ENCODE measurements at regions not wholly inside any gene's neighbourhood (a gene's known extent, or its start where the extent isn't known, plus 50 kb on each side); places are given as distances from the start of the nearest gene placed in this dataset.
"Not testable (repeated sequence)": the region's sequence is repeated elsewhere in the genome, so short reads cannot be mapped to it uniquely, and the experiment has no call there.

DNA sequence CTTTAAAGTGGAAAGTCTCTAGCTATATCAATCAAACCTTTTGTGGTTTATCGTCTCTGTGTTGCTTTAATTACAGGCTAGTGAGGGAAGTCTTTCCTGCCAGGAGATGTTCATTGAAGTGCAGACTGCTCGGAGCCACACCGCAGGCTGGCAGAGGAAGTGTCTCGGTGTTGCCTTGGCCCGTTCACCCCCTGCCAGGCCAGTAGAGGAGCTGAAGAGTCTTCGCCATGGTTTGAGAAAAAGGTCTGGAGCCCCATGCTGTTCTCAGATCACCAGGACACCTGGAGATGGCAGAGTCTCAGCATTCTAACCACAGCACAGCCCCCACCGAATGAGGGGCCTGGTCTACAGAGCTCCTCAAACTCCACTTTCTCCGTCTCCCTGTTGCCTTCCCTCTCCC is 275.9 kb upstream of the PLPP4 start:
- ATAC-seq, result no peak
- DNase-seq (ENCODE audit: low spot score), result no peak

DNA sequence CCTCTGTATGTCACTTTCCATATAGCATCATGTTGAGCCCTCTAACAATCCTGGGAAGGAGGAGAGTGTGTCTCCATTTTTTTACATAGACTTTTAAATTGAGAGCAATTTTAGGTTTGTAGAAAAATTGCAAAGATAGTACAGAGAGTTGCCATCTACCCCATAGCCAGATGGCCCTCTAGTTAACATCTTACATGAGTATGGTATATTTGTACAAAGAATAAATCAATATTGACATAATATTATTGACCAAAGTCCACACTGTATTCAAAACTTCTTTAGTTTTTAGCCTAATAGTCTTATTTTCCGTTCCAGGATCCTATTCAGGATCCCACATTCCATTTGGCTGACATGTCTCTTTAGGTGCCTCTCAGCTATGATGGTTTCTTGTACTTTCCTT is 274.6 kb upstream of the PLPP4 start:
- DNase-seq (ENCODE audit: low spot score) (no peak), ATAC-seq (no peak)
- intact Hi-C loops (cut with DNase I), result no loop called here

More for the DNA sequence above, 275.9 kb upstream of the PLPP4 start:
- intact Hi-C loops (cut with DNase I), result no loop called here

DNA sequence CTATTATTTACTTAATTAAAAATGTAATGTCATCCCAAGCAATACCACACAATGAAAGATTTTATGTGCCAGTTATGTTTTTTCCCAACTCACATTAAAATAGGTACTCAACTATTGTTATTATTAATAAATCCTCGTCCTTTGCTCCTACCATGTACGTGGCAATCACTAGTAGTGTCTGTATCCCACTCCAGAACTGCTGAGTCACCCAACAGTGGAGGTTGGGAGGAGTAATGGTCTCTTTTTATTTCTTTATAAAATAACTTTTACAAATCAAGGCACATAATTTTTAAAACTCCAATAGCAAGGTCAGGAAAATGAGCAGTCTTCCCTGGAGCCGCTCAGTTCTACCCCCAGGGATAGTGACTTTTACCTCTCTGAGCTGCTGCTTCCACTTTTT is 273.5 kb upstream of the PLPP4 start:
- no peak for DNase-seq (ENCODE audit: low spot score)
- ATAC-seq, result no peak
- intact Hi-C loops (cut with DNase I), result no loop called here

DNA sequence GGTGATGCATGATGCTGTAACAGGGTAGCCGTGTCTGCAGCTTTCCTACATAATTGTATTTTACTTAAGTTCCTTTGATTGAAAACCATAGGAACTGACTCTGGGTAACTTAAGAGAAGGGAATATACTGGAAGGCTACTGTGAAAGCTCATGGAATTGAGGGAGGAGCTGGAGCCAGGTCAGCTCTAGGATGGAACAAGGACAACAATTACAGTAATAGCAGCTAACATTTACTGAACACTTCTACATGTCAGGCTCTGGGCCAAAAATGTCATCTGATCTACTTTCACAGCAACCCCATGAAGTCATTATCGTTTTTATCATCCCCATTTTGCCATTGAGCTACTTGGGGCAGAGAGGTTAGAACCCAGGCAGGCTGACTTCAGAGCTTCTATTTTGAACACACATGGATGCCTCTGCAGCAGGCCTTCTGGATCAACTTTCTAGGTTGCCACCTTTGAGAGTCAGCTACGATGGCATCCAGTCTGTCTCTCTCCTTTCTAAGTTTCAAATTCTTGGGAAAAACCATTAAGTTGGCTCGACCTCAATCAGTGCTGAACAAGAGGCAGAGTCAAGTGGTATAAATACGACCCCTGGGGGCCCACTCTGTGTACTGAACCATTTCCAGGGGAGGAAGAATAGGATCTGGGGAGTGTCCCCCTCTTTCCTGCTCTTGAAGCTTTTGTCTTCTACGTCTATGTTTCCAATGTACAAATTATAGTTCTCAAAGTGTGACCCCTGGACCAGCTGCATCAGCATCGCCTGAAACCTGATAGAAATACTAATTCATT is 272.3 kb upstream of the PLPP4 start:
- ATAC-seq (no peak), DNase-seq (ENCODE audit: low spot score) (no peak)
- intact Hi-C loops (cut with DNase I), result no loop called here

DNA sequence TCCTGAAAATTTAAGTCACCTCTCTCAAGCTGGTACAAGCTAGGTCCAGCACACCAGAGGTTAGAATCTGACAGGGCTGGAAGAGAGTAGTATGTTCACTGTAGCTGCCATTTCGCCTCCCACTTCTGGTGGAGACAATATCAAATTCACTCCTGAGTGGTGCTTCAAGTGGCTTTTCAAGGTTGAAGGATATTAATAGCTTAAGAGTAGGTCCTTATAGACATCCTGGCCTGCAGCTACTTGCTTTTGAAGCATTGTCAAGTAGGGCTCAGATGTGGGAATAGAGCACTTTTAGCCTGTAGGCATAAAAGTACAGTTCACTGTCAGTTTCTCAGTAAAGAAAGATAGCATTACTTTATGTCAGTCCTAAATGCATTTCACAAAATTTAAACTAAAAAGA is 270.5 kb upstream of the PLPP4 start:
- DNase-seq (ENCODE audit: low spot score) (no peak), ATAC-seq (no peak)
- intact Hi-C loops (cut with DNase I), result no loop called here

DNA sequence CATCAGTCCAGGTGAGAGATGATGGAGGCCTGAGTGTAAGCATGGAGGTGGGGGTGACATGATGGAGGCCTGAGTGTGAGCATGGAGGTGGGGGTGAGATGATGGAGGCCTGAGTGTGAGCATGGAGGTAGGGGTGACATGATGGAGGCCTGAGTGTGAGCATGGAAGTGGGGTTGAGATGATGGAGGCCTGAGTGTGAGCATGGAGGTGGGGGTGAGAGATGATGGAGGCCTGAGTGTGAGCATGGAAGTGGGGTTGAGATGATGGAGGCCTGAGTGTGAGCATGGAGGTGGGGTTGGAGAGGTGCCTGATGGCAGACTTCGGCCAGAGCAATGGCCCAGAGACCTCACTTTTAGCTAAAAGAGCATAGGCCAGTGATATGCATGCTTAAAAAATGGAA is 269.9 kb upstream of the PLPP4 start:
- intact Hi-C loops (cut with DNase I); ATAC-seq; DNase-seq (ENCODE audit: low spot score): not testable (repeated sequence)

DNA sequence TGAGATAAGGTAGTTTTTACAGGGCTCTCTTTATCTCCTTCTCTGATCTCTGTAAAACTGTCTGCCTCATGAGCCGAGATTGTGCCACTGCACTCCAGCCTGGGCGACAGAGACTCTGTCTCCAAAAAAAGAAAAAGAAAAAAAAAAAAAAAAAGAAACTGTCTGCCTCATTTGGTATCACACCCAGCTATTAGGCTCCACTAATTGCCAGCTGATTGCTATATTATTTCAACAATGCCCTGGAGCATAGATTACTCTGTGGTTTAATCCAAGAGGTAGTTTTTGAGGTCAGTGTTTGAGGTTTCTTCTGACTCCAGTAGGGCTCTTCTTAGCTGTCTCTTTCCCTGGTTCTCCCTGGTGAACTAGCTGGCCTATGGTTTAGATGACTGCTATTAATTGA is 268.1 kb upstream of the PLPP4 start:
- ATAC-seq (no peak), DNase-seq (ENCODE audit: low spot score) (no peak)
- intact Hi-C loops (cut with DNase I), result no loop called here

DNA sequence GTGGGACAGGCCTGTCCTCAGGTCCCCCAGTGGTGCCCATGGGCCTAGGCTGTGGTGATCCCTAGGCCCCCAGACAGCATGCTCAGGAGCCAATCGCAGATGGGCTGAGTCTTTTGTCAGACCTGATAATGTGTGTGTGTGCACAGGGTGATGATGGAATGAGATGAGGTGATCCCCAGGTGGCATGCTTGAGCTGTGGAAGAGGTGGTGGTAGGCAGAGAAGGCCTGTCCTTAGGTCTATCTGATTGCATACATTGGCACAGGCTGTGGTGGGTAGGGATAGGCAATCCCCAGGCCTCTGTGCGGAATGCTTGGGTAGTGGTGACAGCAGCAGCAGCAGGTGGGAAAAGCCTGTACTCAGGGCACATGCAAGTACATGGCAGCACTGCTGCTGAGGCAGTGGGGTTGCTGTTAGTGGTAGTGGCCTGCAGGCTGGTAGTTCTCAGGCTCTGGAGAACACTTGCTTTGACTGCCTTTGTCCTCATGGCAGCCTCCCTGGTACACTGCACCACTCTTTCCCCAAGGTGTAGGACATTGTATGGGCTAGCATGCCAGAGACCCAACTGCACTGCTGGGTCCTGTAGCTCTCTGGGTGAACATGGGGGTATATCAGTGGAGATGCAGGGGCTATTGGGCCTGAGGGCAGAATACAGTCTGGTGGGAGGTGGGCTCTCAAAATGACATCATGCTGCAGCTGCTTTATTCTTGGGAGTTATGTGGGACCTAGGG is 260.9 kb upstream of the PLPP4 start:
- DNase-seq (ENCODE audit: low spot score) (no peak), ATAC-seq (no peak)
- intact Hi-C loops (cut with DNase I), result no loop called here

DNA sequence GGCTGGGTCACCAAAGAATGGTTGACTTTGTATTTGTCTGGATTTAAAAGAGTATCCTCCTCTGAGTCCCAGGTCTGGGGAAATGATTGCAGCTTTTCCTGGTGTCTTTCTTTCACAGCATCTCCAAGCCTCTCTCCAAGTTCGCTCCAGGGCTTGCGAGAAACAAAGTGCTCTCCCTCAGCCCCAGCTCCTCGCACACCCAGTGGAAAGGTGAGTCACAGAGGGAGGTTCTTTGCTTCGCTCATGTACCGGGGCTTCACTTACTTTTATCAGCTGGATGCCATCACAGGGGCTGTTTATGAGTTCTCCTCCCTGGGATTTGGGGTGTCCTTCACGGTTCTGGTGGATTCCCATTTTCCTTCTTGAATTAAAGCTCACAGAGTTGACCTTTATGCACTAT is 252.2 kb upstream of the PLPP4 start:
- ATAC-seq (no peak), DNase-seq (ENCODE audit: low spot score) (no peak)
- intact Hi-C loops (cut with DNase I), result no loop called here

DNA sequence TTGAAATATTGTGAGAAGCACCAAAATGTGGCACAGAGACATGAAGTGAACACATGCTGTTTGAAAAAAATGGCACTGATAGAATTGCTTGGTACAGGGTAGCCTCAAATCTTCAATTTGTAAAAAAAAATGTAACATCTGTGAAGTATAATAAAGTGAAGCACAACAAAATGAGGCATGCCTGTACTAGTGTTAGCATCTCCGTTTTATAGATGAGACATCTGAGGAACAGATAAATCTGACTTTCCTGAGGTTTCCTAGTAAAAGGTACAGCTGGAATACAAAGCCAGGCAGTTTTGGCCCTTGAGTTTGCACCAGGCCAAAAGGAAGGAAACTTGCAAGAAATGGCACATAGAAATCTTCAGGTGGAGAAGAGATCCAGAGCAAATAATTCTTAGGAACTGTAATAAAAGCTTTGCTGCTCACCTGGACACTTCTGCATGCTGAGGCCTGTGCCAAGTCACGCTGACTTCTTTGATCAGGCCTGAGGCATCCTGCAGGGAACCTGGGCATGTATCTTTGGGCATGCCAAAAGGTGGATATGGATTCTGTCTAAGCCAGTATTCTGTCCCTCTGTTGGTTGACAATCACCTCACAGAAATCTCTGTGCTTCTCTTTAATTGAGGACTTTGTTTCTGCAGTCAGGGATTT is 251.5 kb upstream of the PLPP4 start:
- ATAC-seq, result no peak
- intact Hi-C loops (cut with DNase I), result no loop called here

DNA sequence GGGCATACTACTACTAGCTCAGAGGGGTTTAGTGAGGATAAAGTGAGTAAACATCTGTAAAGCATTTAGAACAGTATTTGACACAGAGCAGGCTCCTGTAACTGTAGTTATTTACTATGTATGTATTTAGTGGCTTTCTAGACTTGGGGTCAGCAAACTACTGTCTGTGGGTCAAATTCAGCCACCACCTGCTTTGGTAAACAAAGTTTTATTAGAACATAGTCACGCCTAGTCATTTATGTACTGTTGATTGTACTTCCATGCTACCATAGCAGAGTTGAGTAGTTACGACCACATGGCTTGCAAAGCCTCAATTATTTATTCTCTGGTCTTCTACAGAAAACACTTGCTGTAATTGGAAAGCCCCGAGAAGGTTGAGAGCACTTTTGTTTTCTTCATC is 248.5 kb upstream of the PLPP4 start:
- ATAC-seq (no peak), DNase-seq (ENCODE audit: low spot score) (no peak)
- intact Hi-C loops (cut with DNase I), result no loop called here

More for the DNA sequence above, 251.5 kb upstream of the PLPP4 start:
- DNase-seq (ENCODE audit: low spot score), result no peak

DNA sequence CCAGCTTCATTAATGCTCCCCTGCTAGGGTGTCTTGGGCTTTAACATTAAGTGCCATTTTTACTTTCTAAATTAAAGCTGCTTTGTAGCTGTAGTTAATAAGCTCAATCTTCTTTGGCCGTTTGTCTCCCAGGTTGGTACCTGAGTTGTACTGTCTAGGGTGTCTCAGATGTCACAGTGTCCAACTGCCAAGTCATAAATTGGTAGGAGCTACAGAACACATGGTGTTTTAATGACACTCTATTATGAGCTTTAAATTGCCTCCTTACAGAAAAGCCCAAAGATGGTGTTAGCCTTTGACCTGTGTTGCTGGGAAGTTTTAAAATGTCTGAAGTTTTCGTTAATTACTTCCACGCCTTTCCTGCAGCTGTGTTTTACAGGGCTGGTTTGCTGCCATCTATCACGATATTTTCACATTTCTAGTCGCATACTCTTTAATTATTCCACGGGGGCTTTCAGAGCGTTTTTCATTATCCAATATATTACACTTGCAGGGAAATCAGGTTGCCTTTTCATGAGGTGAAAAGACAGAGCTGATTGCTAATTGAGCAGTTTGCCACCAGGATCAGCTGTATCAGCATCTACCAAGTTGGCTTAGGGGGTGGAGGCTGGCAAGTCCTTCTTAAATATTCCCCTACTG is 247.8 kb upstream of the PLPP4 start:
- intact Hi-C loops (cut with DNase I), result no loop called here
- DNase-seq (ENCODE audit: low spot score) (no peak), ATAC-seq (no peak)

DNA sequence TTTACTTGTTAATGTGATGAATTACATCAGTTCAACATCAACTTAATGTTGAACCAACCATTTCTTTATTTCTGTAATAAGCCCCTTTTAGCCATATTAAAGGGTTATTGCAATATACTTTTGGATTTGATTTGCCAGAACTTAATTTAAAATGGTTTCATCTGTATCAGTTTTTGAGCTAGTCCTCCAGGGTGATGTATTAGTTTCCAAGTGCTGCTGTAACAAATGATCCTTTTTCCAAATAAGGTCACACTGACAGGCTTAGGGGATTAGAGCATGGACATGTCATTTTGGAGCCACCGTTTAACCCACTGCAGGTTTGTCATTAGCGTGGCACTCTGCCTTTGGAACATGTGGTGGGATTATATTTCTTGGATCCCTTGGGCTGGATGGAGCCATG is 244.8 kb upstream of the PLPP4 start:
- ATAC-seq, result no peak
- DNase-seq (ENCODE audit: low spot score), result no peak
- intact Hi-C loops (cut with DNase I), result no loop called here

DNA sequence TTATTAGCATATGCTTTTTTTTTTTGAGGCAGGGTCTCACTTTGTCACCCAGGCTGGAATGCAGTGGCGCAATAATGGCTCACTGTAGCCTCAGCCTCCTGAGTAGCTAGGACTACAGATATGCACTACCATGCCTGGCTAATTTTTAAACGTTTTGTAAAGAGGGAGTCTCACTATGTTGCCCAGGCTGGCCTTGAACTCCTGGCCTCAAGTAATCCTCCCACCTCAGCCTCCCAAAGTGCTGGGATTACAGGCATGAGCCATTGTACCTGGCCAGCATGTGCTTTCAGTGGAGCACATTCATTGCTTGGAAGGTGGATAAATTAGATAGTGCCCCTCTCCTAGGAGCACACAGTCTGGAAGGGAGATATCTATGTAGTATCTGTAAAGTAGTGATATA is 243.7 kb upstream of the PLPP4 start:
- DNase-seq (ENCODE audit: low spot score); ATAC-seq; intact Hi-C loops (cut with DNase I): not testable (repeated sequence)

DNA sequence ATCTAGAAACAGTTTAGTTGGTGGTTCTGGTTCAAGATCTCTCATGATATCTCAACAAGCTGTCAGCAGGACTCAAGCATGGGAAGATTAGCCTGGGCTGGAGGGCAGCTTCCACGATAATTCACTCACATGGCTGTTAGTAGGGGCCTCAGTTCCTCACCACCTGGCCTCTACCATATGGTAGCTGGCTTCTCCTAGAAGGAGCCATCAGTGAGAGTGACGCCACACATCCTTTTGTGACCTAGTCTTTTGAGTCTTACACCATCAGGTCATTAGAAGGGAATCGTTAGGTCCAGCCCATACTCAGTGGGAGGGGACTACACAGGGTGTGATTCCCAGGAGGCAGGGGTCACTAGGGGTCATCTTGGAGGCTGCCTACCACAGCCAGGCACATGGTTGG is 239.3 kb upstream of the PLPP4 start:
- ATAC-seq (no peak), DNase-seq (ENCODE audit: low spot score) (no peak)
- intact Hi-C loops (cut with DNase I), result no loop called here

DNA sequence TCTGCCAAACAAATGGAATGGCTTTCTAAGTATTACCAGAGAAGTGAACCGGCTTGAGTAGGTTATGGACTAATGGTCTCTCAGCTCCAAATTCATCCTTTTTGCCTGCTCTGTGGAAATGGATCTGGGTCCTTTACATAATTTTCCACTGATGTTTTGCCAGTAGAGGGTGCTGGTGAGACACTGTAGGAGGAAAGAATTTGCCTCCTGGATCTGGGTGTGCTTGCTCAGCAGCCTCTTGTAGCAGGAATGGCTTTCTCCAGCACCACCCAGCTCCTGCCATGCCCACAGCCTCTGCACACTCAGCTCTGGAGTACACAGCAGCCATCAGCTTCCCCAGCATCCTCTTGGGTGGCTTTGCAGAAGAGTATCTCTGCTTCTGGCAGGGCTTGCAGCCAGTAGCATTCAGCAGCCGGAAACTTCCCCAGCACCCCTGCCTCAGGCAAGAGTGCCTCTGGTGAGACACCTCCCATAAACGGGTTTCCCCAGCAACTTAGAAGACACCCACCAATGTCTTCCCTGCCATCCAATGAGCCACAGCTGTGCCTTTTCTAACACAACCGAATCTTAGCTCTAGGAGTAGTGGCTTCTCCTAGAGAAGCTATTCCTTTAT is 235.0 kb upstream of the PLPP4 start:
- DNase-seq (ENCODE audit: low spot score) (no peak), ATAC-seq (no peak)
- intact Hi-C loops (cut with DNase I), result no loop called here

DNA sequence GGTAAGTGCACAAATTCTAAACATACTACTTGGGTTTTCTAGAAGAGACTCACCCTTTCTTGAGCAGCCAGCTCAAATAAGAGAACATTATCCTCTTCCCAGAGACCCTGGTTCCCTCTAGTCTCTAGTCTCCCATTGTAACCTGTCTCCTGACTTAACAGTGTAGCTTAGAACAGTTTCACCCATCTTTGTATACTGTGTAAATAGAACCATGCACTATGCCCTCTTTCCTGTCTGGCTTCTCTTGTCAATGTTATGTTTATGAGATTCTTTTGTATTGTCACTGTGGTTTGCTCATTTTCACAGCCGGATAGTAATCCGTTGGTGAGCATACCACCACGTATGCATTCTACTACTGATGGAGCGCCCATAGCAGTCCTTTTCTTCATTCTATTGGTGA is 227.4 kb upstream of the PLPP4 start:
- DNase-seq (ENCODE audit: low spot score) (no peak), ATAC-seq (no peak)
- intact Hi-C loops (cut with DNase I), result no loop called here

DNA sequence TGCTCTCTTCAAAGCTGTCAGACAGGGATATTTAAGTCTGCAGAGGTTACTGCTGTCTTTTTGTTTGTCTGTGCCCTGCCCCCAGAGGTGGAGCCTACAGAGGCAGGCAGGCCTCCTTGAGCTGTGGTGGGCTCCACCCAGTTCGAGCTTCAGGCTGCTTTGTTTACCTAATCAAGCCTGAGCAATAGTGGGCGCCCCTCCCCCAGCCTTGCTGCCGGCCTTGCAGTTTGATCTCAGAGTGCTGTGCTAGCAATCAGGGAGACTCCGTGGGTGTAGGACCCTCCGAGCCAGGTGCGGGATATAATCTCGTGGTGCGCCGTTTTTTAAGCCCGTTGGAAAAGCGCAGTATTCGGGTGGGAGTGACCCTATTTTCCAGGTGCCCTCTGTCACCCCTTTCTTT is 217.3 kb upstream of the PLPP4 start:
- ATAC-seq; DNase-seq (ENCODE audit: low spot score); intact Hi-C loops (cut with DNase I): not testable (repeated sequence)

DNA sequence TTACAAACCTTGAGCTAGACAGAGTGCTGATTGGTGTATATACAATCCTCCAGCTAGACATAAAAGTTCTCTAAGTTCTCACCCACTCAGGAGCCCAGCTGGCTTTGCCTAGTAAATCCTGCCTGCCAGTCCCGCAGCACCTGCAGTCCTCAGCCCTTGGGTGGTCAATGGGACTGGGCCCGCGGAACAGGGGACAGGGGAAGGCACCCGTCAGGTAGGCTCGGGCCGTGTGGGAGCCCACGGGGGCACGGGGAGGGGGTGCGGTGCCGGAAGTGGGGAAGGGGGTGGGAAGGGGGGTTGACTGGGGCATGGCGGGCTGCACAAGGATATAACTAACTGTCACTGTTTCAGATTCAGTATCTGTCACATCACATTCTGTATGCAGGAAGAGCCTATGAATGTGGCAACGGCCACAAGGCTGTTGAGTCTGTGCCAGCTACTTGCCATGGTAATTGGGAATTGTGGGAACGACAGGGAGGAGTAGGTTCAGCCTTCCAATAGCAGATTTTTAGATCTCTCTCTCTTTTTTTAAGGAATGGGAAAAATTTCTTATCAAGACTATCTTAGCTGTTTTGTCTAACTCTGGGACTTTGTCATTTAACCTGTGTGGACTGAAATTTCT is 205.1 kb upstream of the PLPP4 start:
- DNase-seq (ENCODE audit: low spot score) (no peak), ATAC-seq (no peak)
- intact Hi-C loops (cut with DNase I), result no loop called here
